CD4-positive, alpha-beta memory T cell (primary cell): ENCODE measurements at regions not wholly inside any gene's neighbourhood (a gene's known extent, or its start where the extent isn't known, plus 50 kb on each side); places are given as distances from the start of the nearest gene placed in this dataset.
"Not testable (repeated sequence)": the region's sequence is repeated elsewhere in the genome, so short reads cannot be mapped to it uniquely, and the experiment has no call there.

Source experiments
- CTCF ChIA-PET: fragments of 350-600 bp; sonication (Branson Sonifier 250); formaldehyde crosslinking; loops from one replicate; lab custom pipeline; 2021; ENCODE audit warnings: inconsistent platforms; ENCODE audit not compliant: partially characterized antibody; lab: Charles Lee
- POLR2A ChIA-PET: fragments of 350-600 bp; sonication (Branson Sonifier 250); formaldehyde crosslinking; loops from one replicate; lab custom pipeline; 2021; ENCODE audit not compliant: partially characterized antibody; lab: Charles Lee
- DNase-seq, 5 donors: peaks; one replicate each; pipeline versions ENCODE4 v3.0.0 to v3.0.0-alpha.2; 2020 to 2022; ENCODE audit warnings: mixed read lengths in 1 of 5
- H3K27ac ChIP-seq: one replicate; pipeline ENCODE4 v1.7.0; 2013; ENCODE audit warnings: low read depth, low read length
- H3K27me3 ChIP-seq: 2 replicates; pipeline ENCODE4 v1.7.0; 2013; ENCODE audit warnings: mild to moderate bottlenecking, low read length, moderate library complexity; ENCODE audit not compliant: insufficient read depth
- H3K36me3 ChIP-seq: 2 replicates; pipeline ENCODE4 v1.7.0; 2013; ENCODE audit warnings: mild to moderate bottlenecking, low read length, moderate library complexity; ENCODE audit not compliant: insufficient read depth
- H3K4me1 ChIP-seq: 2 replicates; pipeline ENCODE4 v1.7.0; 2013; ENCODE audit warnings: mild to moderate bottlenecking, low read length, moderate library complexity; ENCODE audit not compliant: insufficient read depth
- H3K4me3 ChIP-seq, 2 donors: one replicate each; pipeline ENCODE4 v1.7.0; 2013; ENCODE audit warnings: low read length in 2 of 2, mild to moderate bottlenecking in 1 of 2
- H3K9me3 ChIP-seq, 2 donors: one replicate each; pipeline ENCODE4 v1.7.0; 2013; ENCODE audit warnings: low read length in 2 of 2, control low read depth in 1 of 2; ENCODE audit not compliant: control insufficient read depth in 1 of 2
- H3K27ac Mint-ChIP-seq, 7 donors: one replicate each; pipeline ENCODE4 v1.8.0; 2020 to 2021; ENCODE audit warnings: mixed read lengths in 7 of 7, mild to moderate bottlenecking in 6 of 7, inconsistent platforms in 3 of 7, moderate library complexity in 3 of 7
- H3K27me3 Mint-ChIP-seq, 2 donors: one replicate each; pipeline ENCODE4 v1.8.0; 2020 to 2021; ENCODE audit warnings: mixed read lengths in 2 of 2
- H3K36me3 Mint-ChIP-seq, 2 donors: one replicate each; pipeline ENCODE4 v1.8.0; 2020 to 2021; ENCODE audit warnings: mixed read lengths in 2 of 2, inconsistent platforms in 1 of 2, mild to moderate bottlenecking in 1 of 2
- H3K4me1 Mint-ChIP-seq, 4 donors: one replicate each; pipeline ENCODE4 v1.8.0; 2020 to 2021; ENCODE audit warnings: mixed read lengths in 4 of 4, mild to moderate bottlenecking in 1 of 4
- H3K4me3 Mint-ChIP-seq, 8 donors: one replicate each; pipeline ENCODE4 v1.8.0; 2020 to 2021; ENCODE audit warnings: mixed read lengths in 8 of 8, mild to moderate bottlenecking in 7 of 8, moderate library complexity in 6 of 8, inconsistent platforms in 3 of 8
- H3K9me3 Mint-ChIP-seq, 8 donors: one replicate each; pipeline ENCODE4 v1.8.0; 2020 to 2021; ENCODE audit warnings: mixed read lengths in 8 of 8, mild to moderate bottlenecking in 5 of 8, inconsistent platforms in 3 of 8, moderate library complexity in 1 of 8
- intact Hi-C: fragments of 100-400 bp; cut with micrococcal nuclease; formaldehyde crosslinking; loops from one replicate; pipeline ENCODE4 v1.15.1; 2023

GRCh38 chr11:45410391-45411227 lies 124.5 kb upstream of the SYT13 start:
- H3K36me3 ChIP-seq = no peaks in the 10 kb centered on the region
- Mint-ChIP-seq H3K27ac (no peak overlapping the region), H3K4me1 (peaks cover 0 to 2% (median 0%) of the 10 kb centered on the region in 4 donors), H3K27me3 (peaks cover 22 to 31% of the 10 kb centered on the region in 2 donors), H3K4me3 (no peak overlapping the region), H3K36me3 (no peaks in the 10 kb centered on the region), H3K9me3 (no peaks in the 10 kb centered on the region)
- H3K4me3 ChIP-seq = no peak overlapping the region
- POLR2A ChIA-PET = no interaction called here
- H3K27ac ChIP-seq = no peak overlapping the region
- DNase-seq = no peak
- intact Hi-C loops = no loop called here
- no peaks in the 10 kb centered on the region for H3K27me3 ChIP-seq
- H3K4me1 ChIP-seq = no peaks in the 10 kb centered on the region
- CTCF ChIA-PET = no interaction called here
- no peaks in the 10 kb centered on the region for H3K9me3 ChIP-seq

GRCh38 chr11:45409587-45409986 lies 123.4 kb upstream of the SYT13 start:
- H3K27me3 Mint-ChIP-seq = peaks cover 22 to 31% of the 10 kb centered on the region in 2 donors
- H3K9me3 Mint-ChIP-seq = no peaks in the 10 kb centered on the region
- H3K36me3 ChIP-seq = no peaks in the 10 kb centered on the region
- intact Hi-C loops = no loop called here
- no peaks in the 10 kb centered on the region for H3K27me3 ChIP-seq
- DNase-seq = no peak
- ChIA-PET CTCF (no interaction called here), POLR2A (no interaction called here)
- no peak overlapping the region for H3K27ac Mint-ChIP-seq
- H3K36me3 Mint-ChIP-seq = no peaks in the 10 kb centered on the region
- H3K4me1 ChIP-seq = no peaks in the 10 kb centered on the region
- H3K27ac ChIP-seq = no peak overlapping the region
- peaks cover 0 to 2% (median 0%) of the 10 kb centered on the region in 4 donors for H3K4me1 Mint-ChIP-seq
- no peak overlapping the region for H3K4me3 Mint-ChIP-seq
- no peaks in the 10 kb centered on the region for H3K9me3 ChIP-seq
- no peak overlapping the region for H3K4me3 ChIP-seq

GRCh38 chr11:45407226-45407625 lies 121.1 kb upstream of the SYT13 start:
- H3K4me3 ChIP-seq = no peak overlapping the region
- ChIA-PET CTCF (no interaction called here), POLR2A (no interaction called here)
- Mint-ChIP-seq H3K36me3 (no peaks in the 10 kb centered on the region), H3K9me3 (no peaks in the 10 kb centered on the region), H3K4me1 (peaks cover 0 to 2% (median 0%) of the 10 kb centered on the region in 4 donors), H3K27me3 (peaks cover 21 to 25% of the 10 kb centered on the region in 2 donors), H3K4me3 (no peak overlapping the region), H3K27ac (no peak overlapping the region)
- no peaks in the 10 kb centered on the region for H3K4me1 ChIP-seq
- no peaks in the 10 kb centered on the region for H3K36me3 ChIP-seq
- DNase-seq = no peak
- no peaks in the 10 kb centered on the region for H3K27me3 ChIP-seq
- H3K27ac ChIP-seq = no peak overlapping the region
- intact Hi-C loops = no loop called here
- no peaks in the 10 kb centered on the region for H3K9me3 ChIP-seq

- no peaks in the 10 kb centered on the region for H3K4me1 ChIP-seq
- H3K36me3 Mint-ChIP-seq = no peaks in the 10 kb centered on the region
- no peak overlapping the region for H3K4me3 Mint-ChIP-seq
- H3K9me3 Mint-ChIP-seq = no peaks in the 10 kb centered on the region
- no peak overlapping the region for H3K4me3 ChIP-seq
- H3K27me3 Mint-ChIP-seq = peaks cover 18 to 20% of the 10 kb centered on the region in 2 donors
- no peak overlapping the region for H3K27ac ChIP-seq
- no peaks in the 10 kb centered on the region for H3K36me3 ChIP-seq
- H3K9me3 ChIP-seq = no peaks in the 10 kb centered on the region
- ChIA-PET CTCF (no interaction called here), POLR2A (no interaction called here)
- peaks cover 0 to 2% (median 0%) of the 10 kb centered on the region in 4 donors for H3K4me1 Mint-ChIP-seq
- no peaks in the 10 kb centered on the region for H3K27me3 ChIP-seq
- no peak overlapping the region for H3K27ac Mint-ChIP-seq
- no peak for DNase-seq
- intact Hi-C loops = no loop called here
These were observed 120.0 kb upstream of the SYT13 start for GRCh38 chr11:45405916-45406670.

GRCh38 chr11:45403521-45403920 lies 117.4 kb upstream of the SYT13 start:
- intact Hi-C loops, H3K4me3 ChIP-seq, H3K27ac ChIP-seq, DNase-seq, H3K9me3 ChIP-seq, H3K4me3 Mint-ChIP-seq, POLR2A ChIA-PET, H3K36me3 ChIP-seq, H3K27me3 ChIP-seq, H3K4me1 Mint-ChIP-seq, H3K9me3 Mint-ChIP-seq, CTCF ChIA-PET, H3K36me3 Mint-ChIP-seq, H3K27ac Mint-ChIP-seq, H3K4me1 ChIP-seq: not testable (repeated sequence)
- peaks cover 9 to 17% of the 10 kb centered on the region in 2 donors for H3K27me3 Mint-ChIP-seq

GRCh38 chr11:45402049-45402630 lies 116.0 kb upstream of the SYT13 start:
- peaks cover 7 to 11% of the 10 kb centered on the region in 2 donors for H3K27me3 Mint-ChIP-seq
- H3K9me3 Mint-ChIP-seq = no peaks in the 10 kb centered on the region
- POLR2A ChIA-PET = no interaction called here

GRCh38 chr11:45400591-45400990 lies 114.5 kb upstream of the SYT13 start:
- H3K27ac Mint-ChIP-seq = no peak overlapping the region
- no peak overlapping the region for H3K4me3 Mint-ChIP-seq
- no peaks in the 10 kb centered on the region for H3K36me3 Mint-ChIP-seq
- no peaks in the 10 kb centered on the region for H3K9me3 Mint-ChIP-seq
- ChIA-PET CTCF (no interaction called here), POLR2A (no interaction called here)
- H3K4me1 Mint-ChIP-seq = no peaks in the 10 kb centered on the region
- H3K27me3 Mint-ChIP-seq = peaks cover 7 to 9% of the 10 kb centered on the region in 2 donors
- Histone ChIP-seq H3K9me3 (no peaks in the 10 kb centered on the region), H3K27me3 (no peaks in the 10 kb centered on the region), H3K4me1 (no peaks in the 10 kb centered on the region), H3K4me3 (no peak overlapping the region), H3K36me3 (no peaks in the 10 kb centered on the region), H3K27ac (no peak overlapping the region)
- intact Hi-C loops = no loop called here
- no peak for DNase-seq

More at GRCh38 chr11:45402049-45402630, 116.0 kb upstream of the SYT13 start:
- H3K9me3 ChIP-seq = no peaks in the 10 kb centered on the region
- no peak overlapping the region for H3K27ac ChIP-seq
- no peaks in the 10 kb centered on the region for H3K4me1 ChIP-seq
- no peaks in the 10 kb centered on the region for H3K36me3 ChIP-seq
- H3K27me3 ChIP-seq = no peaks in the 10 kb centered on the region
- no peak overlapping the region for H3K4me3 ChIP-seq
- CTCF ChIA-PET = no interaction called here
- Mint-ChIP-seq H3K4me3 (no peak overlapping the region), H3K4me1 (no peaks in the 10 kb centered on the region), H3K27ac (no peak overlapping the region), H3K36me3 (no peaks in the 10 kb centered on the region)
- intact Hi-C loops = no loop called here
- no peak for DNase-seq
